ENCODE measurements at regions not wholly inside any gene's neighbourhood (a gene's known extent, or its start where the extent isn't known, plus 50 kb on each side); places are given as distances from the start of the nearest gene placed in this dataset.

DNA sequence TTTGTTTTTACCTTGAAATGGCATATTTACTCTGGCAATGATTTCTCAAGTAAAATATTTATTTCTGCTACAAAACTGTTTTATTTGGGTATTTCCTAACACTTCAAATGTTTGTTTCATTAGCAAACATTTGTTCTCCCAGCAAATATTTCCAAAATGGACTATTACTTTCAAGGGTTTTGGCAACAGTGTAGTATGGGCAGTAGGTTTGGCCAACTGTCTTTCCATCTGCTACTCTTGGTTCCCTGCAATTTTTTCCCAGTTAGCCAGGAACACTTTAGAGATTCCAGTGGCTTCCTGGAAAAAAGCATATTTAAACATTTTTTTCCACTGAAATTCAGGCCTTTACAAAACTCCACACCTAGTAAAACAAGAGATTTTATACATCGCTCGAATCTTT lies 466.6 kb downstream of the SLITRK6 start:
- no peak overlapping the region for H3K4me3 ChIP-seq
- in situ Hi-C loops (cut with MboI), result no loop called here
- RAD21 ChIA-PET (ENCODE audit: unreplicated experiment), result no interaction called here
- no peak overlapping the region for H3K27ac ChIP-seq (ENCODE audit: control insufficient read depth, insufficient read depth)
- no peak overlapping the region for H2AFZ ChIP-seq (ENCODE audit: control insufficient read depth, low read depth, low read length)
- ATAC-seq, result no peak
- H3K9ac ChIP-seq (ENCODE audit: control insufficient read depth, insufficient read depth, low read length), result no peak overlapping the region
- FAIRE-seq, result no peak
- no peaks in the 10 kb centered on the region for H3K9me3 ChIP-seq (replicated peaks; ENCODE audit: control insufficient read depth, insufficient read depth, low read length)
- no peak for DNase-seq (ENCODE audit: low read depth, low spot score)
- POLR2A ChIA-PET, result no interaction called here
- intact Hi-C loops (cut with micrococcal nuclease; ENCODE audit: unreplicated experiment), result no loop called here
- H3K4me2 ChIP-seq (ENCODE audit: control insufficient read depth, insufficient read depth), result no peak overlapping the region
- WGBS (ENCODE audit: insufficient coverage, insufficient replicate concordance, low lambda C conversion rate, missing lambda C conversion rate), result 43% methylated on average over 2 of the region's 2 CpGs
- SMC1A ChIA-PET (ENCODE audit: uncharacterized antibody, unreplicated experiment), result interaction anchor here (0.7 kb wide), 1 partner anchor 20 kb away, joined by 3 read pairs; no protein-coding TSS in a partner anchor
- H3K4me1 ChIP-seq (ENCODE audit: control insufficient read depth, insufficient read depth, low read length), result no peaks in the 10 kb centered on the region
- no peaks in the 10 kb centered on the region for H3K79me2 ChIP-seq (ENCODE audit: control insufficient read depth, insufficient read depth, low read length)
- BruUV-seq (replicated peaks), result no TSS peak
- CTCF ChIA-PET, result no interaction called here
- no peaks in the 10 kb centered on the region for H4K20me1 ChIP-seq (ENCODE audit: control insufficient read depth, insufficient read depth)
- H3K27me3 ChIP-seq (replicated peaks in 1 of 2; ENCODE audit: control insufficient read depth in 2 of 2, insufficient read depth in 2 of 2, low read length in 1 of 2), result no peaks in the 10 kb centered on the region
- no peaks in the 10 kb centered on the region for H3K36me3 ChIP-seq (ENCODE audit: control insufficient read depth in 2 of 2, insufficient read depth in 2 of 2, low read length in 1 of 2)
- TF ChIP-seq, protein P1, sequence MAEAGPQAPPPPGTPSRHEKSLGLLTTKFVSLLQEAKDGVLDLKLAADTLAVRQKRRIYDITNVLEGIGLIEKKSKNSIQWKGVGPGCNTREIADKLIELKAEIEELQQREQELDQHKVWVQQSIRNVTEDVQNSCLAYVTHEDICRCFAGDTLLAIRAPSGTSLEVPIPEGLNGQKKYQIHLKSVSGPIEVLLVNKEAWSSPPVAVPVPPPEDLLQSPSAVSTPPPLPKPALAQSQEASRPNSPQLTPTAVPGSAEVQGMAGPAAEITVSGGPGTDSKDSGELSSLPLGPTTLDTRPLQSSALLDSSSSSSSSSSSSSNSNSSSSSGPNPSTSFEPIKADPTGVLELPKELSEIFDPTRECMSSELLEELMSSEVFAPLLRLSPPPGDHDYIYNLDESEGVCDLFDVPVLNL (IDR thresholded peaks at IDR 0.05; ENCODE audit: low read depth, low read length), result no peak
- TF ChIP-seq BACH1 (IDR thresholded peaks at IDR 0.05; ENCODE audit: borderline replicate concordance), result no peak
- TF ChIP-seq POU2F2 (IDR thresholded peaks at IDR 0.05; ENCODE audit: borderline replicate concordance, low read depth, low read length), result no peak
- TF ChIP-seq, protein P2, sequence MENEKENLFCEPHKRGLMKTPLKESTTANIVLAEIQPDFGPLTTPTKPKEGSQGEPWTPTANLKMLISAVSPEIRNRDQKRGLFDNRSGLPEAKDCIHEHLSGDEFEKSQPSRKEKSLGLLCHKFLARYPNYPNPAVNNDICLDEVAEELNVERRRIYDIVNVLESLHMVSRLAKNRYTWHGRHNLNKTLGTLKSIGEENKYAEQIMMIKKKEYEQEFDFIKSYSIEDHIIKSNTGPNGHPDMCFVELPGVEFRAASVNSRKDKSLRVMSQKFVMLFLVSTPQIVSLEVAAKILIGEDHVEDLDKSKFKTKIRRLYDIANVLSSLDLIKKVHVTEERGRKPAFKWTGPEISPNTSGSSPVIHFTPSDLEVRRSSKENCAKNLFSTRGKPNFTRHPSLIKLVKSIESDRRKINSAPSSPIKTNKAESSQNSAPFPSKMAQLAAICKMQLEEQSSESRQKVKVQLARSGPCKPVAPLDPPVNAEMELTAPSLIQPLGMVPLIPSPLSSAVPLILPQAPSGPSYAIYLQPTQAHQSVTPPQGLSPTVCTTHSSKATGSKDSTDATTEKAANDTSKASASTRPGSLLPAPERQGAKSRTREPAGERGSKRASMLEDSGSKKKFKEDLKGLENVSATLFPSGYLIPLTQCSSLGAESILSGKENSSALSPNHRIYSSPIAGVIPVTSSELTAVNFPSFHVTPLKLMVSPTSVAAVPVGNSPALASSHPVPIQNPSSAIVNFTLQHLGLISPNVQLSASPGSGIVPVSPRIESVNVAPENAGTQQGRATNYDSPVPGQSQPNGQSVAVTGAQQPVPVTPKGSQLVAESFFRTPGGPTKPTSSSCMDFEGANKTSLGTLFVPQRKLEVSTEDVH (IDR thresholded peaks at IDR 0.05; ENCODE audit: low read depth, partially characterized antibody), result no peak
- TF ChIP-seq MEF2B (IDR thresholded peaks at IDR 0.05; ENCODE audit: partially characterized antibody, poor library complexity, severe bottlenecking), result no peak
- no peak for TF ChIP-seq ATF2 (IDR thresholded peaks at IDR 0.05; ENCODE audit: low read length)
- TF ChIP-seq FOS (IDR thresholded peaks at IDR 0.05; ENCODE audit: borderline replicate concordance, extremely low read depth, insufficient read length), result no peak
- no peak for TF ChIP-seq ATF7 (IDR thresholded peaks at IDR 0.05; ENCODE audit: low read depth)
- TF ChIP-seq BCL11A (IDR thresholded peaks at IDR 0.05; ENCODE audit: low read depth, low read length), result no peak
- TF ChIP-seq RCOR1 (conservative IDR thresholded peaks at IDR 0.05; ENCODE audit: low read depth, low read length), result no peak
- TF ChIP-seq SREBF1 (IDR thresholded peaks at IDR 0.05; ENCODE audit: low read length), result no peak
- TF ChIP-seq HDGF (IDR thresholded peaks at IDR 0.05), result no peak
- TF ChIP-seq HDAC6 (IDR thresholded peaks at IDR 0.05; ENCODE audit: unreplicated experiment), result no peak
- no peak for TF ChIP-seq POLR2AphosphoS2 (IDR thresholded peaks at IDR 0.05; ENCODE audit: low read depth, low read length)
- no peak for TF ChIP-seq POLR2A (IDR thresholded peaks at IDR 0.05; ENCODE audit: low read depth, low read length)
- no peak for TF ChIP-seq E4F1 (IDR thresholded peaks at IDR 0.05; ENCODE audit: borderline replicate concordance, partially characterized antibody)
